Testis (tissue), 2 donors: ENCODE measurements at regions not wholly inside any gene's neighbourhood (a gene's known extent, or its start where the extent isn't known, plus 50 kb on each side); places are given as distances from the start of the nearest gene placed in this dataset.

Experiments
- DNase-seq: peaks from one replicate; pipeline ENCODE4 v3.0.0-alpha.2; 2019
- H3K27ac ChIP-seq, 2 donors: fragments of 200-600 bp; sonication (generic); one replicate each; pipeline ENCODE4 v1.5.1; 2019
- H3K27me3 ChIP-seq: fragments of 200-600 bp; sonication (generic); one replicate; pipeline ENCODE4 v1.5.1; 2019
- H3K36me3 ChIP-seq: fragments of 200-600 bp; sonication (generic); one replicate; pipeline ENCODE4 v1.5.1; 2017; ENCODE audit warnings: low read depth; ENCODE audit errors: missing control alignments
- H3K4me1 ChIP-seq: fragments of 200-600 bp; sonication (generic); one replicate; pipeline ENCODE4 v1.5.1; 2019
- H3K4me3 ChIP-seq, 2 donors: fragments of 200-600 bp; sonication (generic); one replicate each; pipeline ENCODE4 v1.5.1; 2017 to 2019
- H3K9me3 ChIP-seq: fragments of 200-600 bp; sonication (generic); one replicate; pipeline ENCODE4 v1.5.1; 2017
- POLR2A ChIP-seq: fragments of 450-650 bp; IDR thresholded peaks from one replicate; pipeline ENCODE4 v1.6.1; 2017; ENCODE audit warnings: antibody characterized with exemption, mild to moderate bottlenecking, moderate library complexity
- WGBS, 2 donors: methylation state at CpG; one replicate each; pipeline ENCODE4 v1.1.5; 2018; 5-methylcytosine and 5-hydroxymethylcytosine counted together
- intact Hi-C: fragments of 100-400 bp; cut with DNase I; formaldehyde crosslinking; loops from one replicate; pipeline ENCODE4 v1.15.1; 2023; ENCODE audit warnings: low total_unique reads
- TF ChIP-seq, protein P1 (sequence below), 3 experiments: fragments of 450-650 bp in 2 of 3; fragments of 200-600 bp in 1 of 3; sonication (generic) in 1 of 3; IDR thresholded peaks; one replicate each; pipeline ENCODE4 v1.5.1; 2016 to 2019; ENCODE audit warnings: antibody characterized with exemption in 3 of 3, mild to moderate bottlenecking in 2 of 3, moderate library complexity in 1 of 3

DNA sequence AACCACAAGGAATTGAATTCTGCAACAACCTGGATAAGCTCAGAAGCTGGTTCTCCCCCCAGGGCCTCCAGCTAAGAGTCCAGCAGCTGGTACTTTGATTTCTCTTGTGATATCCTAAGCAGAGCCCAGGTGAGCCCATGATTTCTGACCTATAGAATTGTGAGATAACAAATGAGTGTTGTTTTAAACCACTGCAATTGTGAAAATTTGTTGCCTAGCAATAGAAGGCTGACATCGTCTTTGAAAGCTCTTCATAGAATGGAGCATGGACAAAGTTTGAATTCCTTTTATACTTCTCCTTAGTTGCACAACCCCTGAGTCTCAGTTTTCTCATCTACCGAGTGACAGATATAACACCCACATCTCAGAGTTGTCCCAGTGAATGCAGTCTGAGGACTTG lies 129.9 kb downstream of the TEX36 start:
- no peaks in the 10 kb centered on the region for H3K36me3 ChIP-seq
- TF ChIP-seq POLR2A, result no peak
- TF ChIP-seq, protein P1, sequence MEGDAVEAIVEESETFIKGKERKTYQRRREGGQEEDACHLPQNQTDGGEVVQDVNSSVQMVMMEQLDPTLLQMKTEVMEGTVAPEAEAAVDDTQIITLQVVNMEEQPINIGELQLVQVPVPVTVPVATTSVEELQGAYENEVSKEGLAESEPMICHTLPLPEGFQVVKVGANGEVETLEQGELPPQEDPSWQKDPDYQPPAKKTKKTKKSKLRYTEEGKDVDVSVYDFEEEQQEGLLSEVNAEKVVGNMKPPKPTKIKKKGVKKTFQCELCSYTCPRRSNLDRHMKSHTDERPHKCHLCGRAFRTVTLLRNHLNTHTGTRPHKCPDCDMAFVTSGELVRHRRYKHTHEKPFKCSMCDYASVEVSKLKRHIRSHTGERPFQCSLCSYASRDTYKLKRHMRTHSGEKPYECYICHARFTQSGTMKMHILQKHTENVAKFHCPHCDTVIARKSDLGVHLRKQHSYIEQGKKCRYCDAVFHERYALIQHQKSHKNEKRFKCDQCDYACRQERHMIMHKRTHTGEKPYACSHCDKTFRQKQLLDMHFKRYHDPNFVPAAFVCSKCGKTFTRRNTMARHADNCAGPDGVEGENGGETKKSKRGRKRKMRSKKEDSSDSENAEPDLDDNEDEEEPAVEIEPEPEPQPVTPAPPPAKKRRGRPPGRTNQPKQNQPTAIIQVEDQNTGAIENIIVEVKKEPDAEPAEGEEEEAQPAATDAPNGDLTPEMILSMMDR (IDR thresholded peaks at IDR 0.05), result no peak
- no peak overlapping the region for H3K4me3 ChIP-seq
- H3K4me1 ChIP-seq, result no peaks in the 10 kb centered on the region
- no peaks in the 10 kb centered on the region for H3K9me3 ChIP-seq
- no peaks in the 10 kb centered on the region for H3K27me3 ChIP-seq
- no peak for DNase-seq
- H3K27ac ChIP-seq, result no peak overlapping the region
- 92 to 93% methylated on average over 2 of the region's 2 CpGs for WGBS, 2 donors
- intact Hi-C loops, result no loop called here

DNA sequence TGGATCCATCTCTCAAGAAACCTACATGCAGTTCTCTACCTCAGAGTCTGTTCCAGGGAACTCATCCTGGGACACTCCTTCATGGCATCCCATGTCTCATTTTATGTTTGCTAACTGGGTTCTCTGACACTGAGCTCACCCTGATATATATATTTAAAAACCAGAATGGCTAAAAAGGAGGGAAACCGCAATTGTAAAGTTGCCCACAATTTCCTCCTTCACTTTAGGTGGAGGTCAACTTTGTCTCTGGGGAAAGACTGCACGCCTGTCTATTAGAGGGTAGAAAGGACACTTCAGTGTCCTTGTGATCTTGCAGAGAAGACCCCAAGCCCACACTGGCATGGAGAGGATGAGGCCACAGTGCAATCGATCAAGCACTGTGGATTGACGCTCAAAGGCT lies 131.7 kb downstream of the TEX36 start:
- Histone ChIP-seq H3K36me3 (no peaks in the 10 kb centered on the region), H3K9me3 (no peaks in the 10 kb centered on the region), H3K27me3 (no peaks in the 10 kb centered on the region), H3K4me1 (peaks cover 4% of the 10 kb centered on the region), H3K27ac (no peak overlapping the region), H3K4me3 (no peak overlapping the region)
- no peak for TF ChIP-seq POLR2A
- TF ChIP-seq, protein P1 (IDR thresholded peaks at IDR 0.05), result no peak
- intact Hi-C loops, result no loop called here
- 89 to 95% methylated on average over 4 of the region's 4 CpGs for WGBS, 2 donors
- no peak for DNase-seq

DNA sequence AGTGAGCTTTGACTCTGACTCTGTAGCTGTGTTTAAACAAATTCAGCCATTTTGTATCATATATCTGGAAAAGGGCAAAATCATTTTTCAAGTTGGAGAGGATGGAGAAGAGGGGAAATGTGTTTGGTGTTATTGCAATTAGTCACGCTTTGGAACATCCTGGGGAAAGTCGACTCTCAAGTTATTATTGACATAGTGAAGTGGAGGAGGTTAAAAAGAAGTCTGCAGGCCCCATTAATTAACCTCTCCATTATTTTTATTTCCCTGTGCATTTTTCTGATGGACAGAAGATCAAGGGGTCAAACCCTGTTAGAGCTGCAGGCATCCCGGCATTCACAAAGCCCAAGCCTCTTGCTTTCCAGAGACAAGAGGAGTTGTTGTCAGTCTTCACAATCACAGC lies 132.6 kb downstream of the TEX36 start:
- 55 to 57% methylated on average over 3 of the region's 3 CpGs for WGBS, 2 donors
- H3K4me1 ChIP-seq, result peaks cover 4% of the 10 kb centered on the region
- TF ChIP-seq, protein P1 (IDR thresholded peaks at IDR 0.05), result no peak
- TF ChIP-seq POLR2A, result no peak
- H3K9me3 ChIP-seq, result no peaks in the 10 kb centered on the region
- no peak overlapping the region for H3K27ac ChIP-seq
- no peak overlapping the region for H3K4me3 ChIP-seq
- no peaks in the 10 kb centered on the region for H3K36me3 ChIP-seq
- intact Hi-C loops, result no loop called here
- DNase-seq, result no peak
- no peaks in the 10 kb centered on the region for H3K27me3 ChIP-seq

DNA sequence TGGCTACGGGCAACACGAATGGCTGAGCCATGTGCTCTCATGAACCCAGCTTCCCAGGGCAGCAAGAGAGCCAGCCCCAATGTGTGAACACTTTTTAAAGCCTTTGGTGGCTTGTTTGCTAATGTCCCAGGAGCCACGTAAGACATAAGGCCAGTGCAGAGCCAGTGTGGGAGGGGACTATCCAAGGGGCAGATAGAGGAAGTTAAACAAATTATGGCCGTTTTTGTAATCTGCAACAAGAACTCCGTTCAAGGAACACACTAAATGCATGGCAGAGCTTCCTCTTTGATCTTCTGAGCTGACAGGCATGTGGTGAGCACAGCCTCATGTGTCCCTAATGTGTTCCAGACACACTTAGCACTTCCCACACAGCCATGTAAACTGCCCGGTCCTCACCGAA lies 133.3 kb downstream of the TEX36 start:
- 74 to 75% methylated on average over 7 of the region's 7 CpGs for WGBS, 2 donors
- intact Hi-C loops, result no loop called here
- TF ChIP-seq, protein P1 (IDR thresholded peaks at IDR 0.05), result no peak
- TF ChIP-seq POLR2A, result no peak
- Histone ChIP-seq H3K9me3 (no peaks in the 10 kb centered on the region), H3K4me3 (no peak overlapping the region), H3K27ac (no peak overlapping the region), H3K36me3 (no peaks in the 10 kb centered on the region), H3K27me3 (no peaks in the 10 kb centered on the region), H3K4me1 (peaks cover 4% of the 10 kb centered on the region)
- DNase-seq, result no peak

DNA sequence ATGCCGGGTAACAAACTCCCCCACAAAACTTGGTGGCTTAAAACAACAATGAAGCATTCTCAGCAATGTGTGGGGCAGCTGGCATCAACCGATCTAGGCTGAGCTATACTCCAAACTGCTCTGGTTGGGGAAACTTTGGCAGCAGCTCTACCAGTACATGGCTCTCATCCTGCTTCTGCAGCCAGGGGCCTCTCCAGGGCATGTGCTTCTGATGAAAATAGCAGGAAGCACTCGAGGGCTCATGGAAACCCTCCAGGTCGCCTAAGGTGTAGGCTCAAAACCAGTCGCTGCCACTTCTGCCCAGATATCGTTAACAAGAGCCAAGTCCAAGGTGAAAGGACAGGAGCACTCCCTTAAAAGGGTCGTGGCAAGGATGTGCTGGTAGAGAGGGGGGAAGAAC lies 134.1 kb downstream of the TEX36 start:
- Histone ChIP-seq H3K9me3 (no peaks in the 10 kb centered on the region), H3K27me3 (no peaks in the 10 kb centered on the region), H3K4me3 (no peak overlapping the region), H3K27ac (no peak overlapping the region), H3K4me1 (peaks cover 5% of the 10 kb centered on the region), H3K36me3 (no peaks in the 10 kb centered on the region)
- intact Hi-C loops, result no loop called here
- DNase-seq, result peak; percentile 29
- WGBS, 2 donors, result 68 to 86% methylated on average over 7 of the region's 7 CpGs
- TF ChIP-seq, protein P1 (IDR thresholded peaks at IDR 0.05), result no peak
- no peak for TF ChIP-seq POLR2A
